ENCODE measurements at regions not wholly inside any gene's neighbourhood (a gene's known extent, or its start where the extent isn't known, plus 50 kb on each side); places are given as distances from the start of the nearest gene placed in this dataset.

- TF ChIP-seq POLR2A (IDR thresholded peaks at IDR 0.05; ENCODE audit: low read length) (no peak), GATA1 (IDR thresholded peaks at IDR 0.05; ENCODE audit: low read depth, low read length) (no peak)
Observed at GRCh38 chr15:93271871-93272270, 182.9 kb upstream of the RGMA start.

All from erythroblast (primary cell).